ENCODE measurements at regions not wholly inside any gene's neighbourhood (a gene's known extent, or its start where the extent isn't known, plus 50 kb on each side); places are given as distances from the start of the nearest gene placed in this dataset.

DNA sequence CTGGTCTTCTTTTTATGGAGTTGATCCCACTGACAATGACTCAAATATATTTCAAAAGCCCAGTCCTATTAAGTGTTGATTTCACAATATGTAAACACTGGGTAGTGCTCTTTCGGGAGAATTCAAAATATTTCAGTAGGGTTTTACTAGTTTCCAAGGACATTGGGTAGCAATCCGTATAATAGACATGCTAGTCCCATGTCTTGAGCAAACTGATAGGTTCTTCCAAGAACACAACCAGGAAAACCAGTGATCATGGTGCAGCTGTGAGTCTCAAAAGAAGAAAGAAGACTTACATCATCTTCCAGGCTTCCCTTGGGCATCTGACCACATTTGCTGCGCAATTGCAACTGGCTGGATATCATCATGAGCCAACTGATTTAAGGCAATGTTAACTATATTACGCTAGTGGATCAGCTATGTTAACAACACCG, 59.3 kb upstream of the APBB1IP start:
- POLR2A ChIA-PET (ENCODE audit: low non-redundant PET), result no interaction called here
- CTCF ChIA-PET, result no interaction called here
- DNase-seq (ENCODE audit: low spot score), result no peak
- no peak overlapping the region for H3K27ac ChIP-seq
- TF ChIP-seq, protein P1, sequence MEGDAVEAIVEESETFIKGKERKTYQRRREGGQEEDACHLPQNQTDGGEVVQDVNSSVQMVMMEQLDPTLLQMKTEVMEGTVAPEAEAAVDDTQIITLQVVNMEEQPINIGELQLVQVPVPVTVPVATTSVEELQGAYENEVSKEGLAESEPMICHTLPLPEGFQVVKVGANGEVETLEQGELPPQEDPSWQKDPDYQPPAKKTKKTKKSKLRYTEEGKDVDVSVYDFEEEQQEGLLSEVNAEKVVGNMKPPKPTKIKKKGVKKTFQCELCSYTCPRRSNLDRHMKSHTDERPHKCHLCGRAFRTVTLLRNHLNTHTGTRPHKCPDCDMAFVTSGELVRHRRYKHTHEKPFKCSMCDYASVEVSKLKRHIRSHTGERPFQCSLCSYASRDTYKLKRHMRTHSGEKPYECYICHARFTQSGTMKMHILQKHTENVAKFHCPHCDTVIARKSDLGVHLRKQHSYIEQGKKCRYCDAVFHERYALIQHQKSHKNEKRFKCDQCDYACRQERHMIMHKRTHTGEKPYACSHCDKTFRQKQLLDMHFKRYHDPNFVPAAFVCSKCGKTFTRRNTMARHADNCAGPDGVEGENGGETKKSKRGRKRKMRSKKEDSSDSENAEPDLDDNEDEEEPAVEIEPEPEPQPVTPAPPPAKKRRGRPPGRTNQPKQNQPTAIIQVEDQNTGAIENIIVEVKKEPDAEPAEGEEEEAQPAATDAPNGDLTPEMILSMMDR (conservative IDR thresholded peaks at IDR 0.05; ENCODE audit: low read depth), result no peak

DNA sequence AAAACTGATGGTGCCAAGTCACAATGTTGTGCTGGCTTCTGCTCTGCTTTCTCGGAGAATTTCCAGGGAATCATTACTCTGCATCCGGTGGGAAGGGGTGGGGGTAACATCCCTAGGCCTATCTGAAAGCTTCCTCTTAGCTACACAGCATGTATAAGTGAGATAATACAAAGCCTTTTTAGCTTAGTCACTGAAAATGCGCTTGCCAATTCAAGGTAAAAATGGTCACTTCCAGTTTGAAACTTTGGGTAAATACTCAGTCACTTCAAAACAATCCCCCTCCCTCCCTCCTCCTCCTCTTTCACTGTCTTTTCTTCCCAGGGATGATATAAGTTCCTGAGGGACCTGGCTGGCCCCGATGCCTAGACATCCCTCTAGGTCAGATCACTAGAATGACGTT, 57.3 kb upstream of the APBB1IP start:
- TF ChIP-seq, protein P1 (conservative IDR thresholded peaks at IDR 0.05; ENCODE audit: low read depth), result no peak
- ChIA-PET POLR2A (ENCODE audit: low non-redundant PET) (no interaction called here), CTCF (no interaction called here)
- DNase-seq (ENCODE audit: low spot score), result no peak
- H3K27ac ChIP-seq, result no peak overlapping the region

DNA sequence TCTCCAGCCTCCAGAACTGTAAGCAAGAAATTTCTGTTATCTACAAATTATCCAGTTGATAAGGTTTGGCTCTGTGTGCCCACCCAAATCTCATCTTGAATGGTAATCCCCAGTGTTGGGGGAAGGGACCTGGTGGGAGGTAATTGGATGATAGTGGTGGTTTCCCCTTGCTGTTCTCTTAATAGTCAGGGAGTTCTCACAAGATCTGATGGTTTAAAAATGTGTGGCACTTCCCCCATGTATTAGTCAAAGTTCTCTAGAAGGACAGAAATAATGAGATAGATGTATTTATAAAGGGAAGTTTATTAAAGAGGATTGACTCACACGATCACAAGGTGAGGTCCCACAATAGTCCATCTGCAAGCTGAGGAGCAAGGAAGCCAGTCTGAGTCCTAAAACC, 56.2 kb upstream of the APBB1IP start:
- no peak overlapping the region for H3K27ac ChIP-seq
- POLR2A ChIA-PET (ENCODE audit: low non-redundant PET), result no interaction called here
- CTCF ChIA-PET, result interaction anchor here (0.6 kb wide), 1 partner anchor 80 kb away, joined by 3 read pairs; no protein-coding TSS in a partner anchor
- DNase-seq (ENCODE audit: low spot score), result no peak
- TF ChIP-seq, protein P1 (conservative IDR thresholded peaks at IDR 0.05; ENCODE audit: low read depth), result no peak

DNA sequence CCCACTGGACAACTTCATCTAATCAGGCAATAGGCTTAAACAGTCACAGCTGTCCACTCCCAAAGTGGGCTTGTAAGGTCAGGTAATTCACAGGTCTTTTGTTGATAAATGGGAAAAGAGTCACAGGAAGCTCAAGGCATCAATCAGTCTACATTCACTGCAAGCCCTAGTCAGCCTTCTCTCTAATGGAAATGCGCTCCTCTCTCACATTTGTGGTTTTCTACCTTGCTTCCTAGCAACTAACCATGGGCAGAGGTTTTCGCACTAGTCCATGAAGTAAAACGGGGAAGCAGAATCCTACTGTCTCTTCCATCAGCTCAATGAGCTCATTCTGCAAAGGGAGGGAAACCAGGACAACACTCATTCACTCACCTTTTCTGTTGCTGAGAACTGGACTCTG, 53.5 kb upstream of the APBB1IP start:
- H3K27ac ChIP-seq, result no peak overlapping the region
- DNase-seq (ENCODE audit: low spot score), result no peak
- ChIA-PET POLR2A (ENCODE audit: low non-redundant PET) (no interaction called here), CTCF (no interaction called here)
- TF ChIP-seq, protein P1 (conservative IDR thresholded peaks at IDR 0.05; ENCODE audit: low read depth), result no peak

DNA sequence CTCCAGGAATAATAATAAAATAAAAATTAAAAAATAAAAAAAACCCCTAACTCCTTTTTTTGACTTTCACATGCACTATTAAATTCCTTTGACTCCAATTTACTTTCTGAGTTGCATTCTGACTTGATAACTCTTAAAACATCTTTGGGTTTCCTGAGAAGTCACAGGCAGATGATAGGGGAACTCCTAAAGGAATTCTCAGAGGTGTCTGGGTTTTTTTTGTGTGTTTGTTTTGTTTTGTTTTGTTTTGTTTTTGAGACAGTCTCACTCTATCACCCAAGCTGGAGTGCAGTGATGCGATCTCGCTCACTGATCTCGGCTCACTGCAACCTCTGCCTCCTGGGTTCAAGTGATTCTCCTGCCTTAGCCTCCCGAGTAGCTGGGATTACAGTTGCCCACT, 52.7 kb upstream of the APBB1IP start:
- H3K27ac ChIP-seq, result no peak overlapping the region
- ChIA-PET POLR2A (ENCODE audit: low non-redundant PET) (no interaction called here), CTCF (no interaction called here)
- TF ChIP-seq, protein P1 (conservative IDR thresholded peaks at IDR 0.05; ENCODE audit: low read depth), result no peak
- no peak for DNase-seq (ENCODE audit: low spot score)

DNA sequence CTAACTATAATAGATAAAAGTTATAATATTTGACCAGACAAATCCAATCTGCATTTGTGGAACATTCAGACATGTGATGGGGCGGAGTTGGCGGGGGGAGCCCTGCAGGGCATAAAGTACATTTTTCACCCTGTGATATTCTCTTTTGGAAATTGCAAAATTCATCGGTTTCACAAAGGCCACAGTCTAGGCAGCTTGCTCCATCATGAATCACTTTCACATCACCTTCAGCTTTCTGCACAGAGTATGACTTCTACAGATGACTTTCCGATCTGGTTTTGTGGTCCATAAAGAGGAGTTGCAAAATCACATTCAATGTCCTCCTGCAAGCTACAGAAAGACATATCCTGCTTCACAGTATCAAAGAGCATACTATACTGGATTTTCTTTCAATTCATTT, 51.4 kb upstream of the APBB1IP start:
- POLR2A ChIA-PET (ENCODE audit: low non-redundant PET), result no interaction called here
- no peak overlapping the region for H3K27ac ChIP-seq
- TF ChIP-seq, protein P1 (conservative IDR thresholded peaks at IDR 0.05; ENCODE audit: low read depth), result no peak
- CTCF ChIA-PET, result no interaction called here
- DNase-seq (ENCODE audit: low spot score), result no peak
